HG03575 (cell line): ENCODE measurements at regions not wholly inside any gene's neighbourhood (a gene's known extent, or its start where the extent isn't known, plus 50 kb on each side); places are given as distances from the start of the nearest gene placed in this dataset.

ENCODE experiments used
- ATAC-seq: cut with Tn5 transposase; IDR thresholded peaks from one replicate; pipeline ENCODE4 v1.9.1; 2021; ENCODE audit not compliant: unreplicated experiment, insufficient number of reproducible peaks, low FRiP score; ENCODE audit errors: extremely low read depth

GRCh38 chr16:73384506-73385089 lies 336.7 kb upstream of the ZFHX3 start:
- no peak for ATAC-seq

- no peak for ATAC-seq
Measured at GRCh38 chr16:73383988-73384365, 336.0 kb upstream of the ZFHX3 start.

- no peak for ATAC-seq
Measured at GRCh38 chr16:73383195-73383987, 335.5 kb upstream of the ZFHX3 start.

GRCh38 chr16:73378471-73378870 lies 330.5 kb upstream of the ZFHX3 start:
- no peak for ATAC-seq

- no peak for ATAC-seq
Measured at GRCh38 chr16:73371584-73372319, 323.8 kb upstream of the ZFHX3 start.

GRCh38 chr16:73369851-73370250 lies 321.9 kb upstream of the ZFHX3 start:
- ATAC-seq, result no peak

- no peak for ATAC-seq
Measured at GRCh38 chr16:73368715-73369114, 320.8 kb upstream of the ZFHX3 start.

- ATAC-seq, result no peak
Measured at GRCh38 chr16:73365016-73365551, 317.2 kb upstream of the ZFHX3 start.

- ATAC-seq, result no peak
Measured at GRCh38 chr16:73364413-73364812, 316.5 kb upstream of the ZFHX3 start.

GRCh38 chr16:73361061-73361460 lies 313.1 kb upstream of the ZFHX3 start:
- no peak for ATAC-seq

GRCh38 chr16:73356401-73357079 lies 308.6 kb upstream of the ZFHX3 start:
- no peak for ATAC-seq

GRCh38 chr16:73355981-73356380 lies 308.1 kb upstream of the ZFHX3 start:
- no peak for ATAC-seq

GRCh38 chr16:73354434-73354833 lies 306.5 kb upstream of the ZFHX3 start:
- ATAC-seq, result no peak

- no peak for ATAC-seq
Measured at GRCh38 chr16:73350707-73351452, 303.0 kb upstream of the ZFHX3 start.

GRCh38 chr16:73347500-73348375 lies 299.8 kb upstream of the ZFHX3 start:
- no peak for ATAC-seq

GRCh38 chr16:73339821-73340220 lies 291.9 kb upstream of the ZFHX3 start:
- ATAC-seq, result no peak

- ATAC-seq, result no peak
Measured at GRCh38 chr16:73337373-73338296, 289.7 kb upstream of the ZFHX3 start.
